LHCN-M2 (cell line): ENCODE measurements at regions not wholly inside any gene's neighbourhood (a gene's known extent, or its start where the extent isn't known, plus 50 kb on each side); places are given as distances from the start of the nearest gene placed in this dataset.
A peak's percentile ranks its signal among the peaks of the same experiment; 100 is the strongest.
"Not testable (repeated sequence)": the region's sequence is repeated elsewhere in the genome, so short reads cannot be mapped to it uniquely, and the experiment has no call there.

Experiments
- DNase-seq: peaks from one replicate; pipeline ENCODE4 v3.0.0-alpha.2; 2012; ENCODE audit warnings: low read depth

DNA sequence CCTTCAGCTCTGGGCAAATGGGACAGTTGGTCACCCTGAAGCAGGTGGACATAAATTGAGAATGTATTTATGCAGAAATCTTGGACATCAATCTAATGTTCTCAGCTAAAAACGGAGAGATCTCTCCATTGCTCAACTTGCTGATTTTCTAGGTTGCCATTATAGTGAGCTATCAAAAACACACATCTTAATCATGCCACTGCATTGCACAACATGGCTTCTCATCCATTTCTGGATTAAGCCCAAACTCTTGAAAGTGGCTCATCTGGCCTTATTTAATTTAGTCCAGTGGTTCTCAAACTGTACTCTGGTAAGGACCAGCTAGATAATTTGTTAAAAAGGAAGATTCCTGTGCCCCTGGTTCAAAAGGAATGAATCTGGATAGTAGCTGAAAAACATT, 324.9 kb upstream of the CITED2 start:
- DNase-seq = peak; percentile 63

DNA sequence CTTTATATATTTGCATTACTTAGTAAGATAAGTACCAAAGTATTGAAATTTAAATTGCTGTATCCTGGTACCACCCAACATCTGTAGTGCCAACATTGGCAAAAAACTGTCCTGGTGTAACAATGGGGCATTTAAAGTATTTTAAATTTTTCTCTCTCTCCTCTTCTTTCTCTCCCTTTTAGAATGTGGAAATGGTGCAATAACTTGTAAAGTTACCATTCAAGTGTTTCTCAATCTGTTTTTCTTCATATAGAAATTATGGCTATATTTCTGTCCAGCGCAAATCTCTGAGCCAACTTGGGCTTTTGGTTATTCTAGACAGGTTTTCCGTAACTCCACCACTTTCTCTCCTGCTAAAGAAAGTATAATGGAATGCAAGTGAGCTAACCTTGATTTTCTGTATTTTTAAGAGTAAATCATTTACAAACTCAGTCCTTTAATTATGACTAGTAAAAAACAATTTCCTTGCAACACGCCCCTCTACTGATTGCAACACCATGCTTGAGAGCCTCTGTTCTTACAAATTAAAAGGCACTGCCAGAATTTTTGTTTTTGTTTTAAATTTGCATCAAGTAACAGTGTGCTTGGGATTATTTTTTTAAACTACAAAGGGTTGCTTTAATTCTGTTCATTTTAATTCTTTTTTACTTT, 324.2 kb upstream of the CITED2 start:
- DNase-seq = peak; percentile 11

DNA sequence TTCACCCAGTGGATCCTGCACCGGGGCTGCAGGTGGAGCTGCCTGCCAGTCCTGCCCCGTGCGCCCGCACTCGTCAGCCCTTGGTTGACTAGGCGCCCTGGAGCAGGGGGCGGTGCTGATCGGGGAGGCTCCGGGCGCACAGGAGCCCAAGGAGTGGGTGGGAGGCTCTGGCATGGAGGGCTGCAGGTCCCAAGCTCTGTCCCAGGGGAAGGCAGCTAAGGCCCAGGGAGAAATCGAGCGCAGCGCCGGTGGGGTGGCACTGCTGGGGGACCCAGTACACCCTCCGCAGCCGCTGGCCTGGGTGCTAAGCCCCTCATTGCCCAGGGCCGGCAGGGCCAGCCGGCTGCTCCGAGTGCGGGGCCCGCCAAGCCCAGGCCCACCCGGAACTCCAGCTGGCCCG, 323.4 kb upstream of the CITED2 start:
- not testable (repeated sequence) for DNase-seq

DNA sequence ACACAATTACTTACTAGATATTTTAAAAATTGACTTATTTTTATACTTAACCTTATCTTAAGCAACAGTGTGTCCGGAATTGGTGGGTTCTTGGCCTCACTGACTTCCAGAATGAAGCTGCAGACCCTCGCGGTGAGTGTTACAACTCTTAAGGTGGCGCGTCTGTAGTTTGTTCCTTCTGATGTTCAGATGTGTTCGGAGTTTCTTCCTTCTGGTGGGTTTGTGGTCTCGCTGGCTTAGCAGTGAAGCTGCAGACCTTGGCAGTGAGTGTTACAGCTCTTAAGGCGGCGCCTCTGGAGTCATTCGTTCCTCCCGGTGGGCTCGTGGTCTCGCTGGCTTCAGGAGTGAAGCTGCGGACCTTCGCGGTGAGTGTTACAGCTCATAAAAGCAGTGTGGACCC, 322.5 kb upstream of the CITED2 start:
- not testable (repeated sequence) for DNase-seq

DNA sequence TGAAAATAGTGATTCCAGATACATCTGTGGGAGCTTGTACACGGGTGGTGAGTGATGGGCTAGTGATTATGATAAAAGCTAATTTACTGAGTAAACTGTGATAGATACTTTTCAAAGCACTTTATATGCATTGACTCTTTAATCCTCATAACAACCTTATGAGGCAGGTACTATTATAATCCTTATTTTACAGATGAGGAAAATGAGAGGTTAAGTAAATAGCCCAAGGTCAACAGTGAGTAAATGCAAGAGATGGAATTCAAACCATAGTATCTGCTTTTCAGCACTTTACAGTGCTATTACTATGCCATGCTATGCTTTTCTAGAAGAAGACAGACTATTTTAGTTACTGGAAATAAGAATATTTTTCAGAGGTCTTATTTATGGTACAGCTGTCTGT, 320.9 kb upstream of the CITED2 start:
- DNase-seq = no peak

DNA sequence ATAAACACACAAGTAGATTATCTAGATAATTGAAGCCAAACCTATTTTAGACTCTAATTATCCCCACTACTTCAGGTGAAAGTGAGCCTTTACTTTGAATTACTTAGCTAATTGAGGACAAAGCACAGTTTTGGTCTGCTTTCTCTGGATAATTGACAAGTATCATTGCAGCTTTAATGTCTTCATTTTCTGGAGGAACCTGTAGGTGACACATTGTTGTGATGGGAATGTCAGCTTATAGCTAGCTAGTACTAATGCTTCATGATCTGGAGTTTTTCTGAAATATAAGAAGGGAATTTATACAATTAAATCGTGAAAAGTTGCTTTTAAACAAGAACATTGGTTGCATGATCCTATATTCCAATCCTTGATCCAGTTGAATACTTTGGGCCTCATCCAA, 319.3 kb upstream of the CITED2 start:
- no peak for DNase-seq

DNA sequence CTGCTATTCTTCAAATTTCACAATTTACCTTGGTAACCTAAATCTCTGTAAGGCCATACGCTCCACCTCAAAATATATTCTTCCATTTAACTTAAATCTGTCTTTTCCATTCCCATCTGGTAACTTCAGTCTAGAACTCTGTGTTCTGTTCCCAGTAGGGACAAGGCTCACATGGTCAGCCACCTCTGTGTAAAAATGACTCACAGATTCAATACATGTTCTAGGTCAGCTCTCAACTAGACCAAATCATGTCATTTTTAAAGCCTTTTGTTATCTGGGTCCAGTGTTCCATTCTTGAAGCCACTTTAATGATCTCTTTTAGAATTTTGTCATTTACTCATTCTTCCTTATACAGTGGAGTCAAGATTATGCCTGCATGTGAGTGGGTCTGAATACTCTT, 315.6 kb upstream of the CITED2 start:
- DNase-seq = peak; percentile 29

DNA sequence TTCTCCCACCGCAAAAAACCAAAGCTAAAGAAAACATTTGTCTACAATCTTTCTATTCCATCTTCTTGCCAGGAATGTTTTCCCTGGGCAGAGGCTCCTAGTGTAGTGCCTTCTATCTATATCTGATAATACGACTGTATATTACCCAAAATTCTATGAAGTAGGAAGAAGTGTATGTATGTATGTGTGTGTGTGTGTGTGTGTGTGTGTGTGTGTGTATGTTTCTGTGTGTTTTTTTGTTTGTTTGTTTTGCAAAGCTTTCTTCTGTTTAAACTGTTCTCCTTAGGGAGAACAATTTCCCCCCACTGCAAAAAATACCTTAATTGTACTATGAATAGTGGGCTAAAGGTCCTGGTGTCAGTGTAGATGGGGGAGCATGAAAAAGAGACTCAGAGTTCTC, 312.6 kb upstream of the CITED2 start:
- DNase-seq = no peak

DNA sequence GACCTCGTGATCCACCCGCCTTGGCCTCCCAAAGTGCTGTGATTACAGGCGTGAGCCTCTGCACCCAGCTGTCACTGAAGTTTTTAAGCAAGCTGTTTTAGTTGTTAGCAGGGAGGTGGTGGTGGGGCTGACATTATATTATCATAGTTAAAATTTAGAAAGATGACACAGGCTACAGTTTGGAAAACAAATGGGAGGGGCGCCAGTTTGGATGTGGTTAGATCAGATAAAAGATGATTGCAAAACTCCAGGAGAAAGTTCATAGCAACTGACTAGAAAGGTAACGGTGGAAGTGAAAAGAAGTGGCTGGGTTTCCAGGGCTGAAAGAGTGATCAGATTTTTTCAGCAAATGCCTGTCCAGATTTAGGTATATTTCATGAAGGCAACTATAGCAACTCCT, 311.9 kb upstream of the CITED2 start:
- DNase-seq = peak; percentile 13

DNA sequence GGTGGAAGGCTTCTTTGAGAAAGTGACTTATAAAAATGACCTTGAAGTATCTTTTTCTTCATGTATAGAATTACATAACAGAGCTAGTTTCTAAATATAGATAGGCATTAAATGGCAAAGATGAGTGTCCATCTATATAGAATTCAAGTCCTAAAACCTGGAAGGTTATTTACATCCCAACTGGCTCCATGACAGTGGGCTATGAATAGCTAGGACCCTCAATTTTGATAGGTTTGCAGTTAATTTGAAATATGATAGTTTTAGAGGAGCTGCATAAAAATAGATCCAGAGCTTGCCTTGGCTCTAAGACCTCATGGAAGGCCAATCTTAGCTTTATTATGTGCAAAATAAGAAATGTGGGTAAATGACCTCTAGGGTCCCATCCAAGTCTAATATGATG, 310.6 kb upstream of the CITED2 start:
- DNase-seq = no peak

DNA sequence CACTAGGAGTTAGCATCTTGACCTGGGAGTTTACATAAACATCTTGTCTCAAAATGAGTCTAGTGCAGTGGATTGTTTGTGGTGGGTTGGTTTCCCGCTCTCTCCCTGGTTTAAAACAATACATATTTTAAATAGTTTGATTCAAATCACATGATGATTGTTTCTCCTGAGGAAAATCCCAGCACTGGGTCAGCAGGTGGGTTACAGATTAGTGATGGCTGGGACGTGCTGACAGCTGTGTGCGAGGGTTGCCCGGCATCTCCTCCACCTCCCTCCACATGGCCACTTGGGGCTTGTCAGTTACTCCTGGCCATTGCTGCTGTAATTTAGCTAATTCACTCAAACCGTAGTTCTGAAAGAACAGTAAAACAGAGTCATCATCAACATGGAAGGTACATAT, 306.4 kb upstream of the CITED2 start:
- DNase-seq = peak; percentile 54

DNA sequence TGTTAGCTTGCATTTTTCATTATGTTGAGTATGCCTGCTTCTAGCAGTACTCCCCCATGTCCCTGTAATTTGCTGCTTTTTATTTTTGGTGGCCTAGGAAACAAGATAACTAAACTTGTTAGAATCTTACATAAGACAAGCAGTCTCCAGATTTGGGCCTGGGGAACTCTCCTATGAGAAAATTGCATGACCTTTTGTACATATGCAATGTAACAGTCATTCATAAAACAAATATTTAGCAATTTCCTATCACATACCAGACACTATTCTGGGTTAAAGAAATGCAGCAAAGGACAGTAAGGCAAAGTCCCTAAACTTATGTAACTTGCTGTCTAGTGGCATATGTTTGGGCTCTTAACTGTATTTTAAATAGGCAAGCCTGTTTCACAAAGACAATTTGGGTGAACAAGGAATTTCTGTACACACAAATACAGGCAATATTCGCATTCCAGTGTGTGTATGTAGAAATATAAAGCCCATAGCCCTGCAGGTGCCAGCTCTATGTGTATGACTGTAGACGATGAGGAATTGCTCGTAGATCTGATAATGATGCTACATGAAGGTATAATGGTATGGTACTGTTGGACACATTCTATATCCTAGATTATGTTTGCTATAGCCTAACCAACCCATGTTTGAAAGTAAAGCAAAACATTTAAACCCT, 305.2 kb upstream of the CITED2 start:
- DNase-seq = peak; percentile 19

DNA sequence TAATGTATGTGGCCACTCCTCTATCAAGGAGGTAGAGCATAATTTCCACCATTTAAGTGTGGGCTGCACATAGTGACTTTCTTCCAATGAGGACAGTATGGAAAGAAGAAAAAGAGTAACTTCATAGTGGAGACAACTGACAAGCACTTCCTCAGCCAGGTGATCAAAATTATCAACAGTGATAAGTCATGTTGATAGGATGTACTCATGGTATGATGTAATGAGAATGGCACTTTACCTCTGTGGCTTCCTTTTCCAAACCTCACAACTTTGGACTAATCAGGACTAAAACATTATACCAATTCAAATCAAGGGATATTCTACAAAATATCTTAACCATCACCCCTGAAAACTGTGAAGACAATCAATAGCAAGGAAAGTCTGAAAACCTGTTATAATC, 302.3 kb upstream of the CITED2 start:
- DNase-seq = no peak

DNA sequence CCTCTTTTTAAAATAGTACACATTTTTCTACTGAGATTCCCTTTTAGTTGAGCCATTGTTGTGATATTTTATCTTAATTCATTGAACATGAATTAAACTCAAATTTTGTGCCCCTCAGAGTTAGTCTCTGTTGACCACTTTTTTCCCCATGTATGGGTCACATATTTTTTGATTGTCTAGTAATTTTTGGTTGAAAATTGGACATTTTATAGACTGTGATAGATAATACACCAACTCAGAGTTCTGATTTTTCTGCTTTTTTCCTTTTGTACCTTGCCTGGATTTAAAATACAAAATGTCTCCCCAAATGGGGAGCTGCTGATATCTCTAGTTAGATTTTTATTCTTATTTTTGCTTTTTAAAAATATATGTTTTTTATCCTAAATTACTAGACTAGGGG, 291.8 kb upstream of the CITED2 start:
- DNase-seq = no peak

DNA sequence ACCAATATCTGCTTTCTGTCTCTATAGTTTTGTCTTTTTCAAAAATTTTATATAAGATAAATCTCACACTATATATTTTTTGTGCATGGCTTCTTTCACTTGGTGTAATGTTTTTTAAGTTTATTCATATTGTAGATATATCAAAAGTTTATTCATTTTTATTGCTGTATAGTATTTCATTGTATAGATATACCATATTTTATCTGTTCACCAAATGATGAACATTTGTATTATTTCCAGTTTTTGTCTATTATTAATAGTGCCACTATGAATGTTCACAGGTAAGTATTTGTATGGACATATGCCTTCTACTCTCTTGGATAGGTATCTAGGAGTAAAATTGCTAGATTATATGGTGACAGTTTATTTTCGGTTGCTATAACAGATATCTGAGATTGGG, 289.5 kb upstream of the CITED2 start:
- no peak for DNase-seq

DNA sequence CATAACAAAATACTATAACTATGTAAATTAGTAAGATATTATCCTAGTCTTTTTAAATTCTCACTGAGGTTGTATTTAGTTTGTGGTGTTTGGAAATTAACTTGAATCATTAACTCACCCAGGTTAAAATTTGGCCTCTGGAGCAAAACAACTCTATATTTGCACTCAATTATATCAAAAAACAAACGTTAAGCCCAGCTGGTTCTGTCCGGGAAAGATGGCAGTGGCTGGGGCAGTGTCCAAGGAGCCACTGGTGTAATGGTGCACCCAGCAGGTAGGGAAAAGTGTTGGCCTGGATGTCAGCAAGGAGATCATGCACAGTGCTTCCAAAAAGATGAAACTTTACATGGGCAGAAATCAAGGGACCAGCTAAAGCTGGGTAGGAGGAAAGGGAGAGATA, 285.3 kb upstream of the CITED2 start:
- DNase-seq = no peak

DNA sequence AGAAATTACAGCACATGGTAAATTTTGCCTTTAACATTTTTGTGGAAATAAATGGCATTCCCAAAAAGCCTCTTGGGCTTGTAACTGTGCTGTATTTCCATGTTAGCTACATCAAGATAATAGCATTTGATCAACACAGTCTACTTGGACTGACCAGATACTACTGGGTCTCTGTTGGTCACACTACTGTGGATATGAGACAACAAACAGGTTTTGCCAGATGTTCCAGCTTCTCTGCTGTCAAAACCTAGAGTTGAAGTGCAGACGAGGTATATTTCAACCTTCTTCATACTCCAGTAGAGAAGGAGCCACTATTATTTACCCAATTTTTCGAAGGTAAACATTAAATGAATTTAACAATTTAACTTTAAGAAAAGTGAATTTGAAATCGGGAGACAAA, 284.7 kb upstream of the CITED2 start:
- DNase-seq = no peak

DNA sequence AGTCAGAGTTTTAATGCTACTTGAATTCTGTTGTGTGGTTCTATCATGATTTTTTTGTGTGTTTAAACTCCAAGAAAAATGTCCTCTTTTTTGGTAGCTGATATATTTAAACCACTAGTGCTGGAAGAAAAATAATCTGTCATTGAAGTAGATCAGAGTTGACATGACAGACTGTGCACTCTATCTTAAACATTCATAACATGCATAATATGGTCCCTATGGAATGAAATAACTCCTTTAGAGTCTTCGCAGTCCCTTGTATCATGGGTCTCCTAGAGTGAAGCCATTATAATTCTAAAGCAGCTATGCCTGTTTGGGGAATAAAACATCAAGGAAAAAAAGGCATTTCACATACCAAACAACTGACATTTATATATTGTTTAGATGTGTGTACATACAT, 282.7 kb upstream of the CITED2 start:
- DNase-seq = no peak

DNA sequence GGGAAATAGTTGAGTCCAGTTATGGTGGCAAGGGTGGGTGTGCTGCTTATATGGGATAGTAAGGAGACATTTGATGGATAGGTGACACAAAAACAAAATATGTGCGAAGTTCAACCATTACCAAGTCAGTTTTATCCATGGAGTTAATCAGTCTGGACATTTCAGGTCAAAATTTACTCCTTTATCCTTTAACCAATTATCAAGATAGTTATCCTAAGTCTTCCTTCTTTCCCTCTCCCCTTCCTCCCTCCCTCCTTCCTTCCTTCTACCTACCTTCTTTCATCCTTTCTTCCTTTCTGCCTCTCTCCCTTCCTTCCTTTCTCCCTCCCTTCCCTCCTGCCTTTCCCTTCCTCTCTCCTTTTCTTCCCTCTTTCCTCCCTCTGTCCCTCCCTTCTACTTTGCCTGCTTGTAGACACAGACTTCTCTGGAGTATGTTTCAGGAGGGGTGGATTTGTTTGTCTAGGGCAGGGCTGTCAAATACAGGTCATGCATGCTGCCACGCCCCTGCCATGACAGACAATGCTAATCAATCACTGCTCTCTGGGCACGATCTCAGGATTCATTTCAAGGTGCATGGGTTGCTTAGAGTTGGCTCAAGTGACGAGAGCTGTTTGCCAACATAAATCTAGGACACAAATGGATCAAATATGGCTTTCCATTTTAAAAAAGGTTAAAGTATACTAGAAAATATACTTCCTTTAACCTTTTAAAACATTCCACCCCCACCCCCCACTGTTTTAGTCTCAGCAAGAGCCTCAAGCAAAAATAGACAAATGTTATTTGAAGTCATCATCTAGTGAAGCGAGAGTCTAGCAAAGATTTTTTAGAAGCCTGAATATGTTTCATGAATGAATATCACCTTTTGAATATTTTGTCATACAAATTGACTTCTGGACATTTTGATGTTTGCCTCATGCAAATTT, 281.6 kb upstream of the CITED2 start:
- DNase-seq = no peak

DNA sequence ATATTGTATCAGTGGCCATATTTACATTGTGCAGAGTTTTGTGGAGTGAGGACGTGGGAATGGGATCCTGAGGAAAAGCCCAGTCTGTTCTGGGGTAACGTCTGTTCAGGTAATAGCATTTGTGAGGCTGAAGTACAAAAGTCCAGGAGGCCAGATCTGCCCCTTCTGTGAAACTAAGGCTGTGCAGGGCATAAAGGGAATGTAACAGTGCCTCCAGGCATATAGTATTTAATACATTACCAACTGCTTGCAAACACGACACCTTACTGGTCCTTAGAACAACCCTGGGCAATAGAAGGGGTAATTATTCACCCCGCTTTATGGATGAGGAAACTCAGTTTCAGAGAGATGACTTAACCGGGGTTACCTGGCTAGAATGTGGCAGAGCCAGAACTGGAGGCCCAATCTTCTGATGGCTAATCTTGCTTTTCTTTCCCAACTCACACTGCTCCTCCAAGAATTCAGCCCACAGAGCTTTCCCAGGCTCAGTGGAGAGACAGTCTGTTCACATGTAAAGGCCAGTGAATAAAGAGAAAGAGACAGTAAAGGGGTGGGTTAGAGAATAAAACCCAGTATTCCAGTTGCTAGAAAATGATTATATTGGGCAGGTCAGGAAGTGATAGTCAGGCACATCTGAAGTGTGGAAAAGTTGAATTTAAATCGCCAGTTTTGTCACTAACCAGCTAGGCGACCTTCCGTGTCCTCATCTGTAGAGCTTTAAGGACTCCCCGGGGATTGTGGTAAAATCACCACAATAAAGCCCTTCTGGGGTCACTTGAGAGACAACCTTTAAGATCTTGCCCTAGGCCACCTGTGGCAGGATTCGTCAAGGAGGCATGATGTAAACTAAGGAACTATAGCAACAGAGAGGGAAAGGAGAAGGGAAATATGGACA, 280.7 kb upstream of the CITED2 start:
- DNase-seq = no peak

DNA sequence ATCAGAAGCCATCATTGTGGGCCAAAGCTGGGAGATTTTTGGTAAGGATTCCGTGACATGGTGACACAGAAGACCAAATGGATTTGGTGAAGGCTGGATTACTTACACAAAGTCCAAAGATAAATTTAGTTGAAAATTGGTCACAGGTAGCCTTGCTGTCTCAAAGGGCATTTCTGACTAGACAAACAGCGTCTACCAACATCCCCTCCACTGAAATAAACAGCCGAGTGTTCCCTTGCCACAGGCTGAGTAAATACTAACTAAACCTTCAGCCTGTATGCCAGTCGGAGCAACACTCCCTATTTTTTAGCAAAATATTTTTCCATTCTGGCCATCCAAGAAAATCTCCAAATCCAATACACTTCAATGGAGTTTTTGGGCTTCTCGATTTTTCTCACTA, 279.9 kb upstream of the CITED2 start:
- DNase-seq = no peak

DNA sequence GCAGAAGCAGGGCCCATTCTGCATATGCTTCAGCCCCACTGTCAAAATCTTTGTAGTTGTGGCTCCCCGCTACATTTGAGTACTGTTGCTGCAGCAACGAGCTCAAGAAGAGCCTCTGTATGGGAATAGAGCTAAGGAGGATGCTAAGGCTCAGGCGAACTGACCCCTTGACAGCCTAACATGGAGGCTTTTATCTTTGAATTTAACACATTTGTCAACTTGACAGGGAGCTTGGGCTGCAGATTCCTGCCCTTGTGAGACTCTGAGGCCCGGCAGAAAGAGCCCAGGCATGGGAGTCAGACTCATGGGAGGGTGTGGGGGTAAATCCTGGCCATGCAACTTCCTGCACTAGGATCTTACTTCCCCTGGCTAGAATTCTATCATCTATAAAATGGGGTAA, 278.7 kb upstream of the CITED2 start:
- DNase-seq = no peak
